Neural cell (in vitro differentiated cells): ENCODE measurements at regions not wholly inside any gene's neighbourhood (a gene's known extent, or its start where the extent isn't known, plus 50 kb on each side); places are given as distances from the start of the nearest gene placed in this dataset.

Experiments used
- H2AFZ ChIP-seq: fragments of 200-600, 300-800 bp; sonication (generic), shearing (Covaris generic); 2 replicates; pipeline ENCODE4 v1.6.0; 2014; ENCODE audit warnings: low read depth, mild to moderate bottlenecking, antibody characterized with exemption, low read length, moderate library complexity
- H3F3A ChIP-seq: fragments of 200-600 bp; shearing (Covaris generic); 2 replicates; pipeline ENCODE4 v1.6.1; 2016; ENCODE audit warnings: mild to moderate bottlenecking, moderate library complexity, mixed read lengths, antibody characterized with exemption, low read length; ENCODE audit not compliant: insufficient read depth, poor library complexity, severe bottlenecking
- H3K27ac ChIP-seq: fragments of 200-600, 300-800 bp; sonication (generic), shearing (Covaris generic); 2 replicates; pipeline ENCODE4 v1.5.1; 2014; ENCODE audit warnings: mild to moderate bottlenecking, low read length, moderate library complexity
- H3K27me3 ChIP-seq: fragments of 300-800, 200-600 bp; sonication (generic), shearing (Covaris generic); 2 replicates; pipeline ENCODE4 v1.6.0; 2014; ENCODE audit warnings: mild to moderate bottlenecking, low read depth, low read length, moderate library complexity; ENCODE audit not compliant: insufficient read depth
- H3K36me3 ChIP-seq: fragments of 300-800, 200-600 bp; sonication (generic), shearing (Covaris generic); 2 replicates; pipeline ENCODE4 v1.5.1; 2014; ENCODE audit warnings: mild to moderate bottlenecking, antibody characterized with exemption, low read length, moderate library complexity; ENCODE audit not compliant: insufficient read depth
- H3K4me2 ChIP-seq: fragments of 300-800, 200-600 bp; sonication (generic), shearing (Covaris generic); 2 replicates; pipeline ENCODE4 v1.6.0; 2014; ENCODE audit warnings: mild to moderate bottlenecking, low read length
- H3K4me3 ChIP-seq: fragments of 300-800, 200-600 bp; sonication (generic), shearing (Covaris generic); 2 replicates; pipeline ENCODE4 v1.5.1; 2014; ENCODE audit warnings: mild to moderate bottlenecking, low read length, moderate library complexity
- H3K79me2 ChIP-seq: fragments of 200-600 bp; shearing (Covaris generic); replicated peaks from 2 replicates; pipeline ENCODE4 v1.6.0; 2014; ENCODE audit warnings: mild to moderate bottlenecking, low read length, moderate library complexity; ENCODE audit not compliant: insufficient read depth
- H3K9ac ChIP-seq: fragments of 300-800, 200-600 bp; sonication (generic), shearing (Covaris generic); 2 replicates; pipeline ENCODE4 v1.6.1; 2016; ENCODE audit warnings: mild to moderate bottlenecking, low read length, mixed read lengths
- H3K9me2 ChIP-seq: fragments of 200-600 bp; shearing (Covaris generic); 2 replicates; pipeline ENCODE4 v1.6.1; 2016; ENCODE audit warnings: mild to moderate bottlenecking, low read length, mixed read lengths; ENCODE audit not compliant: insufficient read depth
- H3K9me3 ChIP-seq: fragments of 200-600, 300-800 bp; sonication (generic), shearing (Covaris generic); 2 replicates; pipeline ENCODE4 v1.6.1; 2016; ENCODE audit warnings: mild to moderate bottlenecking, mixed run types, low read length, moderate library complexity, mixed read lengths
- H4K20me1 ChIP-seq: fragments of 200-600 bp; shearing (Covaris generic); 2 replicates; pipeline ENCODE4 v1.6.1; 2016; ENCODE audit warnings: mild to moderate bottlenecking, mixed run types; ENCODE audit not compliant: insufficient read depth
- CTCF ChIP-seq: fragments of 450-650 bp; IDR thresholded peaks from 2 replicates; pipeline ENCODE4 v1.5.1; 2014; ENCODE audit warnings: antibody characterized with exemption, mild to moderate bottlenecking, moderate library complexity; ENCODE audit not compliant: poor library complexity, severe bottlenecking
- EP300 ChIP-seq: fragments of 450-650 bp; conservative IDR thresholded peaks from 2 replicates; pipeline ENCODE4 v1.6.1; 2014; ENCODE audit warnings: antibody characterized with exemption, mild to moderate bottlenecking, moderate library complexity; ENCODE audit not compliant: poor library complexity, severe bottlenecking
- EZH2 ChIP-seq: fragments of 200-600, 300-800 bp; shearing (Covaris generic), sonication (generic); IDR thresholded peaks from 2 replicates; pipeline ENCODE4 v1.6.1; 2014; ENCODE audit warnings: antibody characterized with exemption, low read length, borderline replicate concordance, mild to moderate bottlenecking; ENCODE audit not compliant: insufficient read depth, poor library complexity, severe bottlenecking
- MXI1 ChIP-seq: fragments of 450-650 bp; conservative IDR thresholded peaks from 2 replicates; pipeline ENCODE4 v1.6.1; 2014; ENCODE audit warnings: antibody characterized with exemption, mild to moderate bottlenecking; ENCODE audit not compliant: poor library complexity, severe bottlenecking
- POLR2AphosphoS5 ChIP-seq: IDR thresholded peaks from 2 replicates; pipeline ENCODE4 v1.6.1; 2012
- RAD21 ChIP-seq: fragments of 450-650 bp; conservative IDR thresholded peaks from 2 replicates; pipeline ENCODE4 v1.6.1; 2014; ENCODE audit warnings: antibody characterized with exemption, mild to moderate bottlenecking, moderate library complexity
- REST ChIP-seq: IDR thresholded peaks from 2 replicates; pipeline ENCODE4 v1.6.1; 2012; ENCODE audit warnings: borderline replicate concordance
- SMC3 ChIP-seq: fragments of 450-650 bp; conservative IDR thresholded peaks from 2 replicates; pipeline ENCODE4 v1.6.1; 2014; ENCODE audit warnings: antibody characterized with exemption, mild to moderate bottlenecking, moderate library complexity; ENCODE audit not compliant: poor library complexity
- TAF1 ChIP-seq: IDR thresholded peaks from 2 replicates; pipeline ENCODE4 v1.6.1; 2012; ENCODE audit warnings: low read depth

GRCh38 chr5:155070781-155071180 lies 57.2 kb downstream of the KIF4B start:
- Histone ChIP-seq H3K36me3 (no peaks in the 10 kb centered on the region), H3F3A (no peaks in the 10 kb centered on the region)
- TF ChIP-seq RAD21 (no peak), REST (no peak), EZH2 (no peak), CTCF (no peak)

GRCh38 chr5:155076379-155076778 lies 62.8 kb downstream of the KIF4B start:
- Histone ChIP-seq H3K27me3 (no peaks in the 10 kb centered on the region), H3K9me3 (no peaks in the 10 kb centered on the region), H4K20me1 (no peaks in the 10 kb centered on the region), H3K4me2 (no peak overlapping the region), H3K9me2 (no peaks in the 10 kb centered on the region), H3K36me3 (no peaks in the 10 kb centered on the region), H3F3A (no peaks in the 10 kb centered on the region), H3K79me2 (no peaks in the 10 kb centered on the region), H3K4me3 (no peak overlapping the region), H3K9ac (no peak overlapping the region), H2AFZ (no peak overlapping the region), H3K27ac (no peak overlapping the region)
- TF ChIP-seq SMC3 (no peak), CTCF (no peak), TAF1 (no peak), MXI1 (no peak), POLR2AphosphoS5 (no peak), REST (no peak), RAD21 (no peak), EP300 (no peak), EZH2 (no peak)

More at GRCh38 chr5:155070781-155071180, 57.2 kb downstream of the KIF4B start:
- no peak overlapping the region for H3K27ac ChIP-seq
- H3K9ac ChIP-seq = no peak overlapping the region
- no peaks in the 10 kb centered on the region for H3K9me3 ChIP-seq
- no peaks in the 10 kb centered on the region for H3K27me3 ChIP-seq
- no peak overlapping the region for H3K4me2 ChIP-seq
- no peaks in the 10 kb centered on the region for H4K20me1 ChIP-seq
- H3K9me2 ChIP-seq = no peaks in the 10 kb centered on the region
- no peak overlapping the region for H2AFZ ChIP-seq
- H3K79me2 ChIP-seq = no peaks in the 10 kb centered on the region
- H3K4me3 ChIP-seq = no peak overlapping the region
